ENCODE measurements at regions not wholly inside any gene's neighbourhood (a gene's known extent, or its start where the extent isn't known, plus 50 kb on each side); places are given as distances from the start of the nearest gene placed in this dataset.

DNA sequence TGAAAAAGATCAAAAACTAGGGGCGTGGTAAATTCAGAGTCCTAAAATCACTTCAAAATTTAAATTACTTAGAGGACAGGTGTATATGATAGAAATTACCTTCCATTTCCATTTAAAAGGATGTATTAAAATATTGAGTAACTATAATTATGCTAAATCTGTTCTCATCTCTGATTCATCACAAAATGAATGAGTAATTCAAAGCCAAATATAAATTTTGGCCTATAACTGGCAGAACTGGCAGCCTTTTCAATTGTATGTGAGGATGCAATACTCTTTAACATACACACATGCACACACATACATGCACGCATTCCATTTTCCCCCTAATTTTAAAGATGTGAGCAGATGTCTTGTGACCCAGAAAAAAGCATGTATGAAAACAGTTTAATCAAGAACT is 194.6 kb downstream of the EPM2A start:
- TF ChIP-seq TRIM24 (CRISPR knock-in tag; IDR thresholded peaks at IDR 0.05) (no peak), ISL2 (CRISPR knock-in tag; IDR thresholded peaks at IDR 0.05) (no peak), KLF16 (CRISPR knock-in tag; IDR thresholded peaks at IDR 0.05) (no peak), ESRRA (CRISPR knock-in tag; IDR thresholded peaks at IDR 0.05; ENCODE audit: low read depth) (no peak), HIVEP1 (CRISPR knock-in tag; IDR thresholded peaks at IDR 0.05) (no peak), SALL2 (CRISPR knock-in tag; IDR thresholded peaks at IDR 0.05) (no peak)
- TF ChIP-seq, protein P1, sequence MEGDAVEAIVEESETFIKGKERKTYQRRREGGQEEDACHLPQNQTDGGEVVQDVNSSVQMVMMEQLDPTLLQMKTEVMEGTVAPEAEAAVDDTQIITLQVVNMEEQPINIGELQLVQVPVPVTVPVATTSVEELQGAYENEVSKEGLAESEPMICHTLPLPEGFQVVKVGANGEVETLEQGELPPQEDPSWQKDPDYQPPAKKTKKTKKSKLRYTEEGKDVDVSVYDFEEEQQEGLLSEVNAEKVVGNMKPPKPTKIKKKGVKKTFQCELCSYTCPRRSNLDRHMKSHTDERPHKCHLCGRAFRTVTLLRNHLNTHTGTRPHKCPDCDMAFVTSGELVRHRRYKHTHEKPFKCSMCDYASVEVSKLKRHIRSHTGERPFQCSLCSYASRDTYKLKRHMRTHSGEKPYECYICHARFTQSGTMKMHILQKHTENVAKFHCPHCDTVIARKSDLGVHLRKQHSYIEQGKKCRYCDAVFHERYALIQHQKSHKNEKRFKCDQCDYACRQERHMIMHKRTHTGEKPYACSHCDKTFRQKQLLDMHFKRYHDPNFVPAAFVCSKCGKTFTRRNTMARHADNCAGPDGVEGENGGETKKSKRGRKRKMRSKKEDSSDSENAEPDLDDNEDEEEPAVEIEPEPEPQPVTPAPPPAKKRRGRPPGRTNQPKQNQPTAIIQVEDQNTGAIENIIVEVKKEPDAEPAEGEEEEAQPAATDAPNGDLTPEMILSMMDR (CRISPR knock-in tag; IDR thresholded peaks at IDR 0.05), result no peak
- TF ChIP-seq, protein P2, sequence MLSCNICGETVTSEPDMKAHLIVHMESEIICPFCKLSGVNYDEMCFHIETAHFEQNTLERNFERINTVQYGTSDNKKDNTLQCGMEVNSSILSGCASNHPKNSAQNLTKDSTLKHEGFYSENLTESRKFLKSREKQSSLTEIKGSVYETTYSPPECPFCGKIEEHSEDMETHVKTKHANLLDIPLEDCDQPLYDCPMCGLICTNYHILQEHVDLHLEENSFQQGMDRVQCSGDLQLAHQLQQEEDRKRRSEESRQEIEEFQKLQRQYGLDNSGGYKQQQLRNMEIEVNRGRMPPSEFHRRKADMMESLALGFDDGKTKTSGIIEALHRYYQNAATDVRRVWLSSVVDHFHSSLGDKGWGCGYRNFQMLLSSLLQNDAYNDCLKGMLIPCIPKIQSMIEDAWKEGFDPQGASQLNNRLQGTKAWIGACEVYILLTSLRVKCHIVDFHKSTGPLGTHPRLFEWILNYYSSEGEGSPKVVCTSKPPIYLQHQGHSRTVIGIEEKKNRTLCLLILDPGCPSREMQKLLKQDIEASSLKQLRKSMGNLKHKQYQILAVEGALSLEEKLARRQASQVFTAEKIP (CRISPR knock-in tag; IDR thresholded peaks at IDR 0.05; ENCODE audit: borderline replicate concordance), result no peak
- TF ChIP-seq, protein P3, sequence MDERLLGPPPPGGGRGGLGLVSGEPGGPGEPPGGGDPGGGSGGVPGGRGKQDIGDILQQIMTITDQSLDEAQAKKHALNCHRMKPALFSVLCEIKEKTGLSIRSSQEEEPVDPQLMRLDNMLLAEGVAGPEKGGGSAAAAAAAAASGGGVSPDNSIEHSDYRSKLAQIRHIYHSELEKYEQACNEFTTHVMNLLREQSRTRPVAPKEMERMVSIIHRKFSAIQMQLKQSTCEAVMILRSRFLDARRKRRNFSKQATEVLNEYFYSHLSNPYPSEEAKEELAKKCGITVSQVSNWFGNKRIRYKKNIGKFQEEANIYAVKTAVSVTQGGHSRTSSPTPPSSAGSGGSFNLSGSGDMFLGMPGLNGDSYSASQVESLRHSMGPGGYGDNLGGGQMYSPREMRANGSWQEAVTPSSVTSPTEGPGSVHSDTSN (CRISPR knock-in tag; IDR thresholded peaks at IDR 0.05), result no peak

Data from HepG2 (cell line).